ENCODE measurements at regions not wholly inside any gene's neighbourhood (a gene's known extent, or its start where the extent isn't known, plus 50 kb on each side); places are given as distances from the start of the nearest gene placed in this dataset.

DNA sequence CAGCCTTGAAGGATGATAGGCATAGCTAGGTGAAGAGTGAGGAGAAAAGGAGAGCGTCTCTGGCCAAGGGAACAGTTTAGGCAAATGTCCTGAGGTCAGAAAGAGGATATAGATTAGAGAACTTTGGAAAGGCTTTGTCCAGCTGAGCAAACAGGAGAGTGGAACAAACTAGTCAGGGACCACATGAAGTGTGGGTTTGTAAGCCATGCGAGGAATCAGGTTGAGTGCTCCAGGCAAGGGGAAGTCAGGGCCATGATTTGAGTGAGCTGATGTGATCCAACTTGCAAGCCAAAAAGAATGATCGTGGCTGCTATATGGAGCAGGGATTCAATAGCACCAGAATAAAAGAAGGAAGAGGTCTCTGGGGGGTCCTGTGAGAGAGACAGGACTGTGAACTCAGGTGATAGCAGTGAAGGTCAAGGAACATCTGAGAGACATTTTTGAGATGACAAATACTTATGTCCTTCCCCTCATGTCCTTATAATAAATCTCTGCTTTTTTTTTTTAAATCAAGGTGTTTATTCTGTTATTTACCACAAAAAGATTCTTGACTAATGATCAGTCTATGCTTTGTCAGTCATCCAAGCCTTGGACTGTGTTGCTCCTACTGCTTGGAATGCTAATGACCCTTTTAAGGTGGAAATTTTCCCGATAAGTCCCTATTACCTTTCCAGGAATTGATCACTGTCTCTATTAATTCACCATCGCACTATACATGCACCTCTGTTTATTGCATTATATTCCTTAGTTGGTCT is 472.6 kb downstream of the TXNL1 start:
- no peak for DNase-seq

DNA sequence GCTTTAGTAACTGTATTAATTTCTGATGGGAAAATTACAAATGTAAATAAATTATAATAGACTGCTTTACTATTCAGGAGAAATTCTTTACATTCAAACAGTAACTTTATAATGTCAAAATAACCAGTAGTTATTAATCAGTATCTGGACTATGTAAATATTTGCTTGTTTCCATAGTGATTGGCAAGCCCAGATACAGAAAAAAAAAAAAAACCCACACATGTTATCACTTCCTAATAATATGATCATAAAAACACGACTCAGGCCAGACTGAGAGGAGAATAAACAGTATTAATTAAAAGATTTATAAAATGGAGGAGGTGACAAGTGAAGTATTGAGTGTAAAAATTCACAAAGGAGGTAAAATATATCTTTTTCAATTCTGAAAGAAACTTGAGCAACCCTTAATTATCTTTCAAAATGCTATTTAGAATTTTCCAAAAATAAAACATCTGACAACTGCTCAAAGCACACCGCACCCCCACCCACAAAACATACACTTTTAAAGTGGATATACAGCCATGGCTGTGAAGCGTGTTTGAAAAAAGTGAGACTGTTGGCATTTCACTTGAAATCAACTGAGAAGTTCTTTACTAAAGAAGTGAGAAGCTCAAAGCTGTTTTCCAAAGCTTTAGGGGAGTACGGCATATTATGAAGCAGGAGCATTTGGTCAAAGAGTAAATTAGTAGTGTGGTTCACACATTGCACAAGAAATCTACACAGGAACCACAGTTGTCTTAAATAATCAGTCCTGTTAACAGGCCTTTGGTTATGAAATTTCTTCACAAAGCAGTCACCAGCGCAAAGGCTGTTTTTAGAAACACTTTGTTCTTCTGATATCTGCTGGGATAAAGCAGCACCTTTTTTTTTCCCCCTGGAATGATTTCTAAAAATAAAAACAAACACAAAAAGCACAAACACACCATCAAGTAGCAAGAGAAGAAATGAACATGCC is 475.8 kb downstream of the TXNL1 start:
- DNase-seq, result no peak

DNA sequence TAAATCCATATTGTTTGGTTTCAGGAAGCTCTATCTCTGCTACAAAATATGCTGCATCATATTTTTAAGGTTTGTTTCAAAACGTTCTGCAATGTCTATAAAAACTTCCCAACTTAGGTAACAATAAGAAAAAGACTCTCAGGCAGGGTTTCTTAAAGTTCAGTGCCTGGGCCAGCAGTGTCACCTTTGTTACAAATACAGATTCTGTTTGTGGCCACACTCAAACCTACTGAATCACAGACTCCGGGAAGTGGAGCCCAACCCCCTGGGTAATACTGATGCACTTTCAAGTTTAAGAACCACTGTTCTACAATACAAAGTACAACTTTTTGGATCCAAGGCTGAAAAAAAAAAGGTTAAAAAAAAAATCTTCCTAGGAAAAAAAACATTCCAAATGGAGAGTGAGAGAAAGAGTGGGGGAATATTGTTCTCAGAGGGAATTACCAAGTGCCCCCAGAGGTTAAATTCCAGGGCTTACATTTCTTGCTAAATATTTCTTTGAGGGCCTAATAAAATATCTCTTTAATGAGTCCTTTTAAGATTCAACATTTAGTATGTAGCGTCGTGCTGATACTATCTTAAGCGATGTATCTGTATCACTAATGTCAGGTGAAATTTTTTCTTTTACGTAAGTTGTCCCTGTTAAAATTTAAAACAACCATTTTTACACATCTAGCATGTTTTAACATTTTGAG is 476.7 kb downstream of the TXNL1 start:
- DNase-seq, result no peak

DNA sequence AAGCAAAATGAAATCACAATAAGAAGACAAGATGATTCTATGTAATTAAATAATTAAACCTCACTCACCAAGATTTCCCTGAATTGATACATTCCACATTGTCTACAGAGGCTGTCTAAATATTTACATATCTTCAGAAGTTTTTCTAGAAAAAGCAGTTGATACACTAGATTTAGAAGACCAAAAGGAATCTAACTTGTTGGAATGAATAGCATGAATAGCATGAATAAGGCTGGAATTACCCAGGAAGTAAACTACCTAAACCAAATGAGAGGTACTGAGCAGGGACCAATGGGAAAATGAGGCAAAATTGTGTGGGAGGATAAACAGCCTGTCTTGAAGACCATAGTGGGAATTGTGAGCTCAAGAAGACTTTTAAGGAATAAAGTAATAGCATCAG is 479.7 kb downstream of the TXNL1 start:
- DNase-seq, result no peak

DNA sequence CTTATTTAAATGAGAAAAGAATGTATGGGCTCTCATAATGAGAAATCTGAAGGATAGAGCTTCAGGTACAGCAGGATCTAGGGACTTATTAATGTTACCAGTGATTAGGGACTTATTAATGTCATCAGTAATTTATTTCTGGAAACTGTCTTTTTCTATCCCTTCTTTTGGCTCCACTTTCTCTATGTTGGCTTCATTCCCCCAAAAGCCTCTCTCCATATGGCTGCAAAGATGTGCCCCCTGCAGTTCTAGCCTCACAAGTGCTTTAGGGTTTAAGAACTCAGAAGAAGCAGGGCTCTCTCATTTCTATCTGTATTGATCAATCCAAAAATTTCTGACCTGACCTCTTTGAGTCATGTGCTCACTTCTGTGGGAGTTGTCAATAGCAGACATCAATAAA is 480.9 kb downstream of the TXNL1 start:
- DNase-seq, result no peak

DNA sequence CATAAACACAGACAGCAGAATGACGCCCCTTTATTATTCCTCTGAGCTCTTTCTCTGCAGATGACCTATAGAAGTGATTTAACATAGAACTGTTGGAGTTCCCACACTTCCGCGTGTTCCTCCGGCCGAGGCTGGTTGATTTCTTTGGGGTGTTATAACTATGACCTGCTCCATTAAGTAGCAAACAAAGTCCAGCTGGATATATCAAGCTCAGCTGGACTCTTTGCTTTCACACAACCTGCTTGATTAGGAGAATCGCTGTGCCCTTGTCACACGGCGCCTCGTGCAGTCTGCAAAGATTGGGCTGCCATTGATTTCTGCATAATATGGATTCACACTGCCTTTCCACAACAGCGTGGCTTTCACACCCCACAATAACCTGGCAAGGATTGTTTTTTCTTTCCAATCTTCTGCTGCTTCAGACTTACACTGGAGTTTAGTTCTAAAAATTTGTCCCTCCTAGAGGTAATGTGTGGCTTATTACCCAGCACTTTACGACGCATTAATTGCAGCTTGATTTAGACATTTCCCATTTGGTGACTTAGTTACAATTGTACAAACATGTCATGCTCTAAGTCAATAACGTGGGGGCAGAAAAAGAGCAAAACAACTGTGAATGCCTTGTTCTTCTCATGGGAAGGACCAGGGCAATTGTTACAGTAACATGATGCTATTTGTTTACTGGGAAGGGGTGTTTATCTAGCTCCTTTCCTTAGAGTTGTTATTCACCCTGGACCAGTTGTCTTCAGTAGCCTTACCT is 485.7 kb downstream of the TXNL1 start:
- no peak for DNase-seq

DNA sequence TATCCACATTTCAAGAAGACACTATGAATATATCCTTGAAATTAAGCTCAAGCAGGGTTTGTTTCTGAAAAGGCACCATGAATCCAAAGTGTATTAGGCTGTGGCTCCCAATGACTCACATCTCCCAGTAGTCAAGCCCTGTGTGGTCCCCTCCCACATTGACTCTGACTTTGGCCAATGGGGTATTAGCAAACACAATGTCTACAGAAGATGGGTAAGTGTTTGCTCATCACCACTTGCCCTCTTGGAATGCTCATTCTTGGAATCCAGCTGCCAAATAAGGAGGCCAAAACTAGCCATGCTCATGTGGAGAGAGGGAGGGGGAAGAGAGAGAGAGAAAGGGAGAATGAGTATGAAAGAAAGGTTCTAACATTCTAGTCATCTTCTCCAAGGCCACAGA is 490.0 kb downstream of the TXNL1 start:
- no peak for DNase-seq

DNA sequence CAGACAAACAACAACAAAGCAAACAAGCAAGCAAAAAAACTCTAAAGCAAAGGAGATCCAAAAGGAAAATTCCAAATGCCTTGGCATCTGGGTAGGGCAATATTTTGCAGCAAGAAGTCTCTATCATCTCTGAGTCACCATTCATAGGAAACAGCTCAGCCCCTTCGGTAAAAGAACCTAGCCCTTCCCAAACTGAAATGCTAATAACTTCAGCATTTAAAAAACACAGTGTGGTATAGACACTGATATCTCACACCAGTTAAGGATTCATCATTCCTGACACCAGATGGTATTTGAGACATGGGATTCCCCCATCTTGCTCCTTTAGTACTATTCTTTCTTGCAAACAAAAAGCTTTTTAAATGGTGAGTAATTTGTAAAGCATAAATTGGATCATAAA is 491.8 kb downstream of the TXNL1 start:
- DNase-seq, result no peak

DNA sequence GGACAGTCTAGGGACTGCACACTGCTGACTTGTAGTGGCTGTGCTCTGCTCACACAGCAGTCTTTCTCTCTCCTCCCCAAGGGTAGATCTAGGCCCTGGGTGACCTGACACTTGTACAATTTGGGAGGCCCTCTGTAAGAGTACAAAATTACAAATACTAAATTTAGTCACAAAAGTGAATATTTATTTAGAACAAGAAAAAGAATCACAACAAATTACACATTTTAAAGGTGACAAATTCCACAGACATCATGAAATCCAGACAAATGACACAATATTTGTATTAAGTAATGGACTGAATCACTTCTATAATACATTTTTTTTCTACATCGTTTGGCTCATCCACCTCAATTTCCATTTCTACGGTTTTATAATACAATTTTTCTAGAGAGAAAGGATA is 496.4 kb downstream of the TXNL1 start:
- DNase-seq, result no peak

DNA sequence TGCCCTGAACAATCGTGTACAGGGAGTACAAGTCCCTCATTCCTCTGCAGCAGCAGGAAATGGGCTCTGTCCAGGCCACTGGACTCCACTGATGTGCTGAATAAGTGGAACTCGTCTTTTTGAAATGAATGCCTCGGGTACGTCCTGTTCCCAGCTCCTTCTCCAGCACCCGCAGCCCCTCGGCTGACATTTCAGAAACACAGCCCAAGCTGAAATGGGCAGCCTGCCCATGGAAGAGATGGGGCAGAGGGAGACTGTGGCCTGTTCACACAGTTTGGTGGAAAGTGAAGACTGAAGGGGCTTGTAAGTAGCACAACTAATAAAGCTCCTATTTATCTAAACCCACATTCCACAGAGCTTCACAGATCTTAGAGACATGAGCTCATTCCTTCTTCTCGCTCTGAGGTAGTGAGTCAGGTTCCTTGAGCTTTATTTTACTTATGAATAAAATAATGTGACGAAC is 498.6 kb downstream of the TXNL1 start:
- DNase-seq, result no peak

DNA sequence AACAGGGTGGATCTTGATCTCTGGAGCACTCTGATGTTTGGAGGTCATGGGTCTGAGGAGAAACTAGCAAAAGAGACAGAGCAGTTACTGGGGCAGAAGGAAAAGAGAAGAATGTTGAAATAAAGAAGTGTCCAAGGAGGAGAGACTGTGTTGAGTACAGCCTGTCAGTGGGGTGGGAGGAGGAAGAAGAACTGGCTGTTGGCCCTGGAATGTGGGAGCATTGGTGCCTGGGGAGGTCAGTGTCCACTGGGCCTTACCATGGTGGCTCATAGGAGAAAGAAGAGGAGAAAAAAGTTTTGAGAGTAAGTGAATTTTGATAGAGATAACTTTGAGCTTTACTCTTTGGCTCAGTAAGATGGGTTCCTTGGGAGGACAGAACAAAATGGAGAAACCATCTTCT is 499.0 kb downstream of the TXNL1 start:
- no peak for DNase-seq

DNA sequence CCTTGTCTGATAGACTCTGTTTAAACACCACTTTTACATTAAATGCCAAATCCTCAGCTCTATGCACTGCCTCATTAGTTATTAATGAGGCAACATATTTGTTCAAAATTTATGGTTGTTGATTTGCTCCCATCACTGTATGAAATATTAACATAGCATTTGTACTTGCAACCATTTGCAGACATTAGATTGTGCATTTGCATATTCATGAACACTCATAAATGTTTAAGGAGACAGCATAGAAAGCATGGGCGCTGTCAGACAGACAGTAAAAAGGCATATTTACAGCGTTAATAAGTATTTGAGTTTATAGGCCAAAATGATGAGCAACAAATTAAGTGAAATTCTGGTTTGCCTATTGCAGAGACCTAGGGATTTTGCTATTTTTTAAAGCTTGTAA is 502.3 kb downstream of the TXNL1 start:
- DNase-seq, result no peak

DNA sequence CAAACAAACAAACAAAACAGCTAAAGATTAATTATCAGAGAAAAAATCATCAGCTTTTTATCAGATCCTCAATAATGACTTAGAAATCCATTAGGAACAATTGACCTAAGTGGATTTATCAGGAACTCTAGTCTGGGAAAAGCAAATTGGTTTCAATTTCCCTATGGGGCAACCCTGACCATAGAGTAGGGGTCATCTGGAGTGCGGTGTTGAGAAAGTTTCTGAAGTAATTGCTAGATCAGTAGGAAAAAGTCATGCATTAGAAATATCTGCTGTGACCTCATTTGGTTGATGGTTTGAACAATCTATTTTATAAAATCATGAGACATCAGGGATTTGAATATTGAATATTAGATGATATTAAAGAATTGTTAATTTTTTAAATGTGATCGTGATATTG is 507.9 kb downstream of the TXNL1 start:
- DNase-seq, result no peak

DNA sequence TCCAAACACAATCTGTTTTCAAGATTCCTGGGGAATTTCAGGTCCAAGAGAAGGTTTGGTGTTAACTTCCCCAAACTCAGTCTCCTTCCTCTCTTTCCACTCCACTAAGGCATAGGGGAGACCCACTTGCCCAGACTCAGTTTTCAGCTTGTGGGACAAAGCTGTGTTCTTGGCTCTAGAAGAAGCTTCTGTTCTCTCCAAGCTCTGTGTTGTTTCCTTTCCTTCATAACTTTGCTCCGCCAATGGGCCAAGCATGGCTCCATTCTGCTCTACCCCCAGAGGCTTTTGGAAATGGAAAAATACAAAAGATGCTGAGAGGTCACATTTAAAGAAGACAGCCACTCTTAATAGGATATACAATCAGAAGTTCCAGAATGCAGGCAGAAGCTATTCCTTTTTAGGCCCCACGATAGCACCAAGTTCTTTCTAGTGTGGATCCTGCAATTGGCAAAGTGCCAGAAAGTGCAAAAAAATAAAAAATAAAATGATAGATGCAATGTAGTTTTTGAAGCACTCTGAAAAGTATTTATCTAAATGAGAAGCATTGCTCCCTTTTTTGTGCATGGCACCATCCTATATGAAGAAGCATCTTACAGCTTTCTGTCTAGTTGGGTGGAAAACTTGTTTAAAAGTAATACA is 510.1 kb downstream of the TXNL1 start:
- no peak for DNase-seq

DNA sequence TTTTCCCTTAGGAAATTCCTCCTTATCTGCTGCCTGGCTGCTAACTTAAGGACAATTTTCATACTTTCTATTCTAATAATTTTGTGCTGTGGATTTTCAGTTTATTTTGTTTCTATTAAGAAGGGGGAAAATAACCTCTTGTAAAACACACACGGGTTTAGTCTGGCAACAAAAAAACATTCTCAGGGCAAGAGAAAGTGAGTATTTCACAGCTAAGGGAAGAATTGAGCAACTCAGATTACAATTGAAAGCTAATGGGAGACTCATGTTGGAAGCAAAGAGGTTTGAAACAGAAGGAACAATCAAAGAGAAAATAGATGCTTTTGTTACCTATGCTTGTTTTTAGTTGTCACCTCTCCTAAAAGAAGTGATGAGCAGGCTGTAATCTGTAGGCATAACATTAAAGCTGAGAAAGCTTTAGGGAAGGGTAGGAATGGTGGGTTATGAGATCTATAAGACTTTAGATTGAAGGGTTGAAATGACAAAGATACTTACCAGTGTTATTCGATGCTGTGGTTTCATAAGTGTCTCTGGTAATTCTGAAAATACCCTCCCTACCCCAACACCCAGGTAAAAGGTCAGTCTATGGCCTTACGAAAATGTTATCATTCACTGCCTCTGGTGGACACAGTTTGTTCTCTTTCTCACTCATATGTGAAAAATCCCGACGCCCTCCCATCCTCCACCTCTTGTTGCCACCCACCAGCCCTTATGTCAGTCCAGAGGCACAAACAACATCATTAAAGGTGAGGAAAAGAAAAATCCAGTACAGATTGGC is 510.9 kb downstream of the TXNL1 start:
- DNase-seq, result no peak

DNA sequence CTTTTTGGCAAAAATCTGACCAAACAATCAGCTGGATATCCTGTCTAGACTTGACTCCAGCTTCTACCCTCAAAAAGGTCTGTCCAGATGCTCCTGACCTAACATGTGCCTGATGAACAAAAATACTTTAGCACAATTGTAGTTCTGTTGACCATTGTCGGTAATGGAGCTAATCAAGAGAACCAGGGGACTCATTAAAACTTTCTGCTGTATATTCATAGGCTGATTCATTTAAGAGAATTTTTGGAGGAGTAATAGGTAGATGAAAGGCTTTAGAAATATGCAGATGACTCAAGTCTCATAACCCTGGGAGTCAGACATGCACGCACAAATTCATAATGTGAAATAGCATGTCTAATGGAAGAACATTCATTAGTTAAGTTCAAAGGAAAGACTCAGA is 514.2 kb downstream of the TXNL1 start:
- no peak for DNase-seq

DNA sequence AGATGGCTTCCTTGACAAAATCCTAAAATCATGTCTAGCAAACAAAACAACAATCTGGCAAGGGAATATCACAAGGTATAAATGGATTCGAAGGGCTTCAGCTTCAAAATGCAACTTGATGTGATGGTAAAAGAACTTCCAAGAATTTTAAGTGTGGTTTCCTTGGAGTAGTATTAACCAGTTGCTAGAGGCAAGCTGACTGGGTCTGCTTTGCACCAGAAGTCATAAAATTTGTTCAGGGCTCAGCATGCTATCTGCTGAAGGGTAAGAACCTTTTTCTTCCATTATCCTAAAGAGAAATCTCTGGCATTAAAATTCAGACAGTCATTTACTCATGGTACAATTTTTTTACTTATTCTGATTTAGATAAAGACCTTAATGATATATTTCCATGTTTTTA is 516.7 kb downstream of the TXNL1 start:
- no peak for DNase-seq

DNA sequence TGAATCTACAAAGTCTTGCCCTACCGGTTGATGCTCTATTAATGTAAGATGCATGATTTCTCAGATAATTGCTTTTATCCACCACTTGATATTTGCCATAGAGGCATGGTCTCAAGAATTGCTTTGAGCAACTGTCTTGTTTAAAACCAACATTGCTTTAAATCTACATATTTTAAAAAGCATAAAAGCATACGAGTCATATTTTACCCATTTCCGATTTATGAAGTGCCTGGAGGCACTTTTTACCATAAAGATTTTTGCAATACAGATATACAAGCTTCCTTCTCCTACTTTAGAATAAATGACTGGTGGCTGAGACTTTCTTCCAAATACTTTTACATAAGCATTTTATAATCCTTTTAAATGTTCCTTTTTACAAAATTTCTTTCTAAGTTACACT is 517.6 kb downstream of the TXNL1 start:
- no peak for DNase-seq

DNA sequence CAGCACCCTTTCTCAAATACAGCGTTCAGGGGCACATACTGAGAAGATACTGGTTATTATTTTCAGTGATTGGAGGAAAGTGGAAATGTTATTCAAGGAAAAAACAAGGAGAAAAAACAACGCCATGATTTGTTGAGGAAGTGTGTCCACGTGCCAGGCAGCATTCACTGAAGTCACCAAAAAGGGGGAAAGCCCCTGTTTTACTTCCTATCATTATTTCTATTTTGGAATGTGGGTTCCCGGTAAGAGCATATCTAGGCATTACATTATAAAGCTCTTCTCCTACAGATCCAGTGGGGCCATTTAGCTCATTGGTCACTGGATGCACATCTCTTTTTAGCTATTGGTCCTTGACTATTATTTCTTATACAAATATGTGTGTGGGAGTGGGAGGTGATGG is 518.7 kb downstream of the TXNL1 start:
- DNase-seq, result no peak

DNA sequence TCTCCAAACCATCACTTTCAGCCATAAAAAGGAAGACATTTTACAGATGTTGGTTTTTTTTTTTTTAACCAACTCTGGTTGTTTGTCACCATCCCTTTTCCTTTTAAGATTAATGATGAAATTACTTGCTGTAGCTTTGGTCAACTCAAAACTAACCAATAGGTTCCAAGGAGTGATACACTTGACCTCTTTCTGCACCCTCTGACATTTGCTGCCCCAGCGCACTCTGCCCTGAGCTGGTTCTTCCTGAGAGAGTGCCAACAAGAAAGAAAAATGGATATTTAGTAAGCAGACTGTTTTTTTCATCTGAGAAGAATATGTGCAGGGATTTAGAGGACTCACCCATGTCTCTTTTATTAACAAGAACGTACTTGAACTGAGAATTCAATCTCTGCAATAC is 520.0 kb downstream of the TXNL1 start:
- DNase-seq, result no peak
